Endothelial cell of umbilical vein (primary cell): ENCODE measurements at regions not wholly inside any gene's neighbourhood (a gene's known extent, or its start where the extent isn't known, plus 50 kb on each side); places are given as distances from the start of the nearest gene placed in this dataset.

Source experiments
- BruUV-seq: library from RNA; stranded (reverse); fragments of 400-500 nt; replicated peaks from 2 replicates; lab custom pipeline; 2021; lab: Mats Ljungman, UMichigan
- CTCF ChIA-PET: fragments of 300-600, 350-600 bp; sonication (Branson Sonifier 250); formaldehyde crosslinking; loops from one replicate; lab custom pipeline; 2021; ENCODE audit warnings: antibody characterized with exemption, inconsistent platforms; lab: Charles Lee
- POLR2A ChIA-PET: fragments of 300-600, 350-600 bp; sonication (Branson Sonifier 250); formaldehyde crosslinking; loops from one replicate; lab custom pipeline; 2021; ENCODE audit warnings: antibody characterized with exemption, inconsistent platforms; lab: Charles Lee
- DNase-seq: peaks from one replicate; pipeline ENCODE4 v3.0.0-alpha.2; 2011; ENCODE audit warnings: low read depth, low spot score
- FAIRE-seq: peaks from 2 replicates; lab custom pipeline; 2011; peaks lifted over from hg19 to GRCh38; lab: Jason Lieb, UNC
- H2AFZ ChIP-seq: 2 replicates; pipeline ENCODE4 v1.6.0; 2012; ENCODE audit warnings: low read depth, low read length, control low read depth, inconsistent platforms
- H3K27ac ChIP-seq: 2 replicates; pipeline ENCODE4 v1.5.1; 2011; ENCODE audit warnings: low read depth, mild to moderate bottlenecking, control low read depth, low read length, moderate library complexity; ENCODE audit not compliant: insufficient read depth
- H3K27me3 ChIP-seq, 2 experiments: 2 replicates each; pipeline versions ENCODE4 v1.6.0 to v1.6.1; 2011; ENCODE audit warnings: low read length in 2 of 2, mixed read lengths in 1 of 2; ENCODE audit not compliant: control insufficient read depth in 2 of 2, insufficient read depth in 2 of 2
- H3K36me3 ChIP-seq, 2 experiments: 2 replicates in 1 of 2; 3 replicates in 1 of 2; pipeline ENCODE4 v1.5.1; 2011; ENCODE audit warnings: low read length in 2 of 2, mild to moderate bottlenecking in 1 of 2, moderate library complexity in 1 of 2; ENCODE audit not compliant: control insufficient read depth in 2 of 2, insufficient read depth in 2 of 2; ENCODE audit errors: extremely low read depth in 1 of 2
- H3K4me1 ChIP-seq: 3 replicates; pipeline ENCODE4 v1.5.1; 2011; ENCODE audit warnings: mild to moderate bottlenecking, low read length; ENCODE audit not compliant: control insufficient read depth, insufficient read depth; ENCODE audit errors: extremely low read depth
- H3K4me2 ChIP-seq: 2 replicates; pipeline ENCODE4 v1.6.1; 2011; ENCODE audit warnings: low read length, control low read depth, mixed read lengths; ENCODE audit not compliant: insufficient read depth
- H3K4me3 ChIP-seq, 3 experiments: fragments of 200-600 bp in 1 of 3; sonication (generic), shearing (Covaris generic) in 1 of 3; replicated peaks in 1 of 3; 2 replicates each; pipeline ENCODE4 v1.5.1; 2011 to 2016; ENCODE audit warnings: control low read depth in 3 of 3, low read length in 3 of 3, mild to moderate bottlenecking in 2 of 3, inconsistent platforms in 1 of 3, low read depth in 1 of 3, moderate library complexity in 1 of 3; ENCODE audit not compliant: insufficient read depth in 1 of 3
- H3K79me2 ChIP-seq: 2 replicates; pipeline ENCODE4 v1.6.0; 2012; ENCODE audit warnings: low read length, inconsistent platforms; ENCODE audit not compliant: control insufficient read depth, insufficient read depth
- H3K9ac ChIP-seq: replicated peaks from 2 replicates; pipeline ENCODE3; 2011; ENCODE audit warnings: low read length, control low read depth; ENCODE audit not compliant: insufficient read depth; ENCODE audit errors: extremely low read depth
- H3K9me1 ChIP-seq: replicated peaks from 3 replicates; pipeline ENCODE4 v1.6.0; 2011; ENCODE audit warnings: mild to moderate bottlenecking, low read length; ENCODE audit not compliant: control insufficient read depth, insufficient read depth; ENCODE audit errors: extremely low read depth
- H3K9me3 ChIP-seq: replicated peaks from 2 replicates; pipeline ENCODE4 v1.5.1; 2012; ENCODE audit warnings: low read length, inconsistent platforms; ENCODE audit not compliant: control insufficient read depth, insufficient read depth
- H4K20me1 ChIP-seq: replicated peaks from 2 replicates; pipeline ENCODE3; 2011; ENCODE audit warnings: mild to moderate bottlenecking, low read length; ENCODE audit not compliant: control insufficient read depth, insufficient read depth; ENCODE audit errors: extremely low read depth
- EZH2 ChIP-seq: IDR thresholded peaks from 2 replicates; pipeline ENCODE4 v1.6.1; 2012; ENCODE audit warnings: borderline replicate concordance, low read depth, mild to moderate bottlenecking, moderate library complexity, low read length, inconsistent platforms; ENCODE audit not compliant: severe bottlenecking
- FOS ChIP-seq: IDR thresholded peaks from 2 replicates; pipeline ENCODE4 v1.6.1; 2011; ENCODE audit warnings: mild to moderate bottlenecking, low read length, moderate library complexity, borderline replicate concordance; ENCODE audit not compliant: insufficient read depth
- GATA2 ChIP-seq: IDR thresholded peaks from 2 replicates; pipeline ENCODE4 v1.7.0; 2011; ENCODE audit warnings: low read depth, mild to moderate bottlenecking, moderate library complexity, mixed read lengths, low read length; ENCODE audit not compliant: insufficient read length, insufficient read depth
- JUN ChIP-seq: IDR thresholded peaks from 2 replicates; pipeline ENCODE4 v1.6.1; 2011; ENCODE audit warnings: borderline replicate concordance, low read depth; ENCODE audit not compliant: insufficient read length, insufficient read depth
- MYC ChIP-seq: IDR thresholded peaks from one replicate; pipeline ENCODE4 v1.6.1; 2011; ENCODE audit warnings: mild to moderate bottlenecking, low read depth, low read length
- POLR2A ChIP-seq: IDR thresholded peaks from 2 replicates; pipeline ENCODE4 v1.6.1; 2012; ENCODE audit warnings: low read depth, mild to moderate bottlenecking, control low read depth, low read length
- POLR2AphosphoS5 ChIP-seq: IDR thresholded peaks from 2 replicates; pipeline ENCODE4 v1.6.1; 2012; ENCODE audit warnings: low read depth, mild to moderate bottlenecking, control low read depth, low read length, moderate library complexity; ENCODE audit not compliant: insufficient read depth
- dilution Hi-C: fragments of 300-500 bp; cut with MboI; formaldehyde crosslinking; loops from one replicate; pipeline ENCODE4 v1.15.0; 2019; ENCODE audit warnings: low sequenced_read_pairs; ENCODE audit not compliant: extremely low pct_ligation_motif_present
- intact Hi-C: fragments of 100-400 bp; cut with micrococcal nuclease; formaldehyde crosslinking; loops from one replicate; pipeline ENCODE4 v1.10.0; 2022
- TF ChIP-seq, protein P1 (sequence below): IDR thresholded peaks from 2 replicates; pipeline ENCODE4 v1.6.1; 2011; ENCODE audit not compliant: insufficient read depth, insufficient read length
- TF ChIP-seq, protein P2 (sequence below), 2 donors: IDR thresholded peaks; 1 replicate in 1 of 2; 2 replicates in 1 of 2; pipeline ENCODE4 v1.5.1; 2011; ENCODE audit warnings: low read length in 2 of 2, mild to moderate bottlenecking in 2 of 2, moderate library complexity in 2 of 2, control low read depth in 1 of 2, inconsistent platforms in 1 of 2, low read depth in 1 of 2; ENCODE audit not compliant: insufficient read depth in 1 of 2; ENCODE audit errors: extremely low read depth in 1 of 2

GRCh38 chr12:9381619-9382018 lies 173.4 kb upstream of the PZP start:
- ChIA-PET CTCF (no interaction called here), POLR2A (no interaction called here)
- H3K4me2 ChIP-seq = no peak overlapping the region
- intact Hi-C loops = no loop called here
- no peak overlapping the region for H3K27ac ChIP-seq
- TF ChIP-seq FOS = no peak
- TF ChIP-seq, protein P1, sequence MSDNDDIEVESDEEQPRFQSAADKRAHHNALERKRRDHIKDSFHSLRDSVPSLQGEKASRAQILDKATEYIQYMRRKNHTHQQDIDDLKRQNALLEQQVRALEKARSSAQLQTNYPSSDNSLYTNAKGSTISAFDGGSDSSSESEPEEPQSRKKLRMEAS = no peak
- TF ChIP-seq EZH2 = no peak
- no peak for TF ChIP-seq GATA2
- no peaks in the 10 kb centered on the region for H3K9me1 ChIP-seq
- no TSS peak for BruUV-seq
- no peak overlapping the region for H3K9ac ChIP-seq
- no peaks in the 10 kb centered on the region for H4K20me1 ChIP-seq
- no peaks in the 10 kb centered on the region for H3K36me3 ChIP-seq
- no peak for FAIRE-seq
- H3K4me1 ChIP-seq = no peaks in the 10 kb centered on the region
- H3K27me3 ChIP-seq = no peaks in the 10 kb centered on the region
- no peak overlapping the region for H2AFZ ChIP-seq
- DNase-seq = no peak
- no peaks in the 10 kb centered on the region for H3K9me3 ChIP-seq
- H3K79me2 ChIP-seq = no peaks in the 10 kb centered on the region
- dilution Hi-C loops = no loop called here
- no peak overlapping the region for H3K4me3 ChIP-seq

- no peaks in the 10 kb centered on the region for H3K4me1 ChIP-seq
- H3K36me3 ChIP-seq = no peaks in the 10 kb centered on the region
- H4K20me1 ChIP-seq = no peaks in the 10 kb centered on the region
- FAIRE-seq (no peak), DNase-seq (no peak)
- CTCF ChIA-PET = interaction anchor here (1.3 to 3.6 kb wide), 2 partner anchors 13 to 88 kb away, joined by 3 to 39 read pairs; no protein-coding TSS in a partner anchor
- no peak overlapping the region for H3K4me2 ChIP-seq
- intact Hi-C loops (no loop called here), dilution Hi-C loops (no loop called here)
- TF ChIP-seq, protein P1 = no peak
- TF ChIP-seq MYC = no peak
- no peak for TF ChIP-seq POLR2A
- no peak for TF ChIP-seq FOS
- no peak for TF ChIP-seq GATA2
- TF ChIP-seq EZH2 = no peak
- TF ChIP-seq, protein P2, sequence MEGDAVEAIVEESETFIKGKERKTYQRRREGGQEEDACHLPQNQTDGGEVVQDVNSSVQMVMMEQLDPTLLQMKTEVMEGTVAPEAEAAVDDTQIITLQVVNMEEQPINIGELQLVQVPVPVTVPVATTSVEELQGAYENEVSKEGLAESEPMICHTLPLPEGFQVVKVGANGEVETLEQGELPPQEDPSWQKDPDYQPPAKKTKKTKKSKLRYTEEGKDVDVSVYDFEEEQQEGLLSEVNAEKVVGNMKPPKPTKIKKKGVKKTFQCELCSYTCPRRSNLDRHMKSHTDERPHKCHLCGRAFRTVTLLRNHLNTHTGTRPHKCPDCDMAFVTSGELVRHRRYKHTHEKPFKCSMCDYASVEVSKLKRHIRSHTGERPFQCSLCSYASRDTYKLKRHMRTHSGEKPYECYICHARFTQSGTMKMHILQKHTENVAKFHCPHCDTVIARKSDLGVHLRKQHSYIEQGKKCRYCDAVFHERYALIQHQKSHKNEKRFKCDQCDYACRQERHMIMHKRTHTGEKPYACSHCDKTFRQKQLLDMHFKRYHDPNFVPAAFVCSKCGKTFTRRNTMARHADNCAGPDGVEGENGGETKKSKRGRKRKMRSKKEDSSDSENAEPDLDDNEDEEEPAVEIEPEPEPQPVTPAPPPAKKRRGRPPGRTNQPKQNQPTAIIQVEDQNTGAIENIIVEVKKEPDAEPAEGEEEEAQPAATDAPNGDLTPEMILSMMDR (IDR thresholded peaks at IDR 0.05; ENCODE audit: extremely low read depth in 1 of 2, insufficient read depth in 1 of 2, low read depth in 1 of 2, low read length in 2 of 2) = no peak
- no peak for TF ChIP-seq JUN
- no peak for TF ChIP-seq POLR2AphosphoS5
- no peaks in the 10 kb centered on the region for H3K9me3 ChIP-seq
- POLR2A ChIA-PET = no interaction called here
- no peaks in the 10 kb centered on the region for H3K9me1 ChIP-seq
- H2AFZ ChIP-seq = no peak overlapping the region
- no TSS peak for BruUV-seq
- no peak overlapping the region for H3K9ac ChIP-seq
- H3K27me3 ChIP-seq = no peaks in the 10 kb centered on the region
- H3K79me2 ChIP-seq = no peaks in the 10 kb centered on the region
- no peak overlapping the region for H3K4me3 ChIP-seq
- H3K27ac ChIP-seq = no peak overlapping the region
These were observed 172.5 kb upstream of the PZP start for GRCh38 chr12:9380650-9381049.
